HL-60/S4 treated with phorbol 12-myristate 13-acetate at 8.2 ng/mL for 4 days and 3 days (cell line): ENCODE measurements at regions not wholly inside any gene's neighbourhood (a gene's known extent, or its start where the extent isn't known, plus 50 kb on each side); places are given as distances from the start of the nearest gene placed in this dataset.
"Not testable (repeated sequence)": the region's sequence is repeated elsewhere in the genome, so short reads cannot be mapped to it uniquely, and the experiment has no call there.

Source experiments
- in situ Hi-C: fragments of 300-500 bp; cut with MboI; formaldehyde crosslinking; loops from 2 replicates; pipeline ENCODE4 v1.15.0; 2022; ENCODE audit warnings: low sequenced_read_pairs

DNA sequence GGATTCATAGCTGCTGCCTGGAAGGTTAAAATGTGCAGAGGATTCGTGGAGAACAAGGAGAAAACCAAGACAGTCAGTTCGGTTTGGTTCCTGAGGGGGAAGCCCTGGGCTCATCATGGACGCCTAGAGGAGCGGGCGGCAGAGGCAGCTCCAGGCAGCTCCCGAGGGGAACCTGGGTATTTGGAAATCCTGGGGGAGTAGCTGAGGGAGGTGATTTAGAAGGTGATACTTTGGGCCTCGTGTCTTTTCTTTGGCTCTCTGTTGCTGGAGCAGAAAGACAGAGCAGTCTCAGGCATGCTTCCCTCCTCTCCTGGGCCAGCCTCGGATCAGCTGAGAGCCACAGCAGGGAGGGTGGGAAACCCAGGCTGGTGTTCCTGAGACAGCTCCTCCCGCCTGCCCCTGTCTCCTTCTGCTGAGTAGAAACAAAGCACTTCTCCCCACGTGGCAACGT is 139.5 kb downstream of the DLL1 start:
- in situ Hi-C loops = no loop called here

DNA sequence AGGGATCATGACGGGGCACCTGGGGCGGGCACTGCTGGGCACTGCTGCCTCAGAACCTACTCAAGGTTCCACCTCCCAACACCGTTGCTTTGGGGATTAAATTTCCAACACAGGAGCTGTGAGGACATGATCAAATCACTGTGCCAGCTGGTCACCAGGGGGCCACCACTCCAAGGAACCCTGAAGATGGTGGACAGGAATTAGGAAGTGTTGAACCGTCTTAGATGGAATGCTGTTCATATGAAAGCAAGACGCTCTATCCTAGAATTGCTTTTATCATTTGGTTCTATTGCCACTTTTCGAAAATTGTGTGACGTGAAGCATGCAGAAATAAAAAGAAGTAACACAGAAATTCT is 140.3 kb downstream of the DLL1 start:
- in situ Hi-C loops = no loop called here

DNA sequence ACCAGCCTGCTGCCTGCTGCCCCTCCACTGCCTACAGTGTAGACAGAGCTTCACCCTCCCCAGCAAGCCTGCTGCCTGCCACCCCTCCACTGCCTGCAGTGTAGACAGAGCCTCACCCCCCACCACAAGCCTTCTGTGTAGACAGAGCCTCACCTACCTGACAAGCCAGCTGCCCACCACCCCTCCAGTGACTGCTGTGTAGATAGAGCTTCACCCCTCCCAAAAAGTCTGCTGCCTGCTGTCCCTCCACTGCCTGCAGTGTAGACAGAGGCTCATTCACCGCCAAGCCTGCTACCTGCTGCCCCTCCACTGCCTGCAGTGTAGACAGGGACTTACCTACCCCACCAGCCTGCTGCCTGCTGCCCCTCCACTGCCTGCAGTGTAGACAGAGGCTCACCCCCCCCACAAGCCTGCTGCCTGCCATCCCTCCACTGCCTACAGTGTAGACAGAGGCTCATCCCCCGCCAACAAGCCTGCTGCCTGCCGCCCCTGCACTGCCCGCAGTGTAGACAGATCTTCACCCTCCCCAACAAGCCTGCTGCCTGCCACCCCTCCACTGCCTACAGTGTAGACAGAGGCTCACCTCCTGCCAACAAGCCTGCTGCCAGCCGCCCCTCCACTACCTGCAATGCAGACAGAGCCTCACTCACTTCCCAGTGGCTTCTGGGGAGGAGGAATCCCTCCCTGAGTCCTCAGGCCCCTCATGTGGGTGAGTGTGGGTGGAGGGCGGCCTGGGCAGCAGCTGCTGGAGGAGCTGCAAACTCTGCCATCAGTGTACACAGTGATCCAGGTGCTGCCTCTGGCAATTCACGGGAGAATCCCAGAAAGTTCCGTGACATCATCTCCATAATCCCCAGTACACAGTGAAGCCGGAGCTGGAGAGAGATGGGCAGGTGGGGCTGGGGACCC is 140.9 kb downstream of the DLL1 start:
- in situ Hi-C loops = no loop called here

DNA sequence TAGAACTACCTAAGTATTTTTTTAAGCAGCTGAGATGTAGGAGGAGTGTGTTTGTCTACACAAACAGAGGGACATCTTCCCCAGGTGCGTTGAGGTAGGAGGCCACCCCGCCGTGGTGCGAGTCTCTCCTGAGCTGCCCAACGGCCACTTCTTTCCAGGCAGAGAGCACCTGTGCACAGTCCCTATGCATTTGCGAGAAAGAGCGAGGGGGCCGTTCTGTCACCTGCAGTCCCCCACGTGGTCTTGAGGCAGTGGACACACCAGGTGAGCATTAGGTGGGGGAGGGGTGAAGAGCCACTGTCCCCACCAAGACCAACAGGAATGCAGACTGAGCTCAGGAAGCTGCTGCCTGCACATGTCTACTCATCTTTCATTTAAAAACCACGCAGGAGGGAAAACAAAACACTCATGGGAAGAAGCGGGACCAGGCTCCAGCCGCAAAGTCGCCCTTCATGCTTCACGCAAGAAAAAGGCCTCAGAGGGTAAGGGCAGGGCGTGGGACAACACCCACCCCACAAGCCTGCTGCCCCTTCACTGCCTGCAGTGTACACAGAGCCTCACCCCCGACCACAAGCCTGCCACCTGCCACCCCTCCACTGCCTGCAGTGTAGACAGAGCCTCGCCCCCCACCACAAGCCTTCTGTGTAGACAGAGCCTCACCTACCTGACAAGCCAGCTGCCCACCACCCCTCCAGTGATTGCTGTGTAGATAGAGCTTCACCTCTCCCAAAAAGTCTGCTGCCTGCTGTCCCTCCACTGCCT is 142.0 kb downstream of the DLL1 start:
- in situ Hi-C loops = no loop called here

DNA sequence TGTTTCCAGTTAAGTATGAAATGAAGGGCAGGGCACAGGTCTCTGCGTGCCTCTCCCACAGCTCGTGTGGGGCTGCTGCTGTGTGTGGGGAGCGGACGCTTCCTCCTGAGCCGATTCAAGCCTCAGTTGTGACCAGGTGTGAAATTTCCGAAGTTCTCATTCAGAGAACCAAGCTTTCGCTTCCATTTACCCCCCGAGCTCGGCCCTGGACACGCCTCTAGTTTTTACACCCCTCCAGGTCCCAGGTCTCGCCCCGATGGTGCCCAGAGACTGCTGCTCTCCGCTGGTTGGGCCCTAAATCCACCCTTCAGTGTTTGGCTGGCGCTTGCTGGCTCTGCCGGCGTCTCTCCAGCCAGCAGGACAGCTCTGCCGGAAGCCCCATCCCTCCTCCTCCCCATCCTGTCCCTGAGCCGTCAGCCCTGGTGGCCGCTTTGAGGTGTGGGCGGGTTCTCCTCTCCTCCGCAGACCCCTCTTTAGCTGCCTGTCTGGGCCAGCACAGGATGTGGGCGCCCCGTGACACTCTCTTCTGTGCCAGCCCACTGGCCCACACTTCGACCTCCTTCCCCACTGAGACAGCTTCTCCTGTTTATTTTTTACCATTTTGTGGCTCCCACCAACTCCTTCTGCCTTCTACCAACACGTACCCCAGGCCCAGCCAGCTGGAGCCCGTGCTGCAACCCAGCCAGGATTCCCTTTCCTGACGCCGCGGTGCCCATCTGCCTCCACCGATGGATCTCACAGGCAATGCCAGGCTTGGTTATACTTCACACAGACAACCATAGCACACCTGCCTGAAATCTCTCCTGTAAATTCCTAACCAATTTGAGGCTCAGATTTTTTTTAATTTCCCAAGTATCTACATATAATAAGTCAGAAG is 142.8 kb downstream of the DLL1 start:
- in situ Hi-C loops = no loop called here

DNA sequence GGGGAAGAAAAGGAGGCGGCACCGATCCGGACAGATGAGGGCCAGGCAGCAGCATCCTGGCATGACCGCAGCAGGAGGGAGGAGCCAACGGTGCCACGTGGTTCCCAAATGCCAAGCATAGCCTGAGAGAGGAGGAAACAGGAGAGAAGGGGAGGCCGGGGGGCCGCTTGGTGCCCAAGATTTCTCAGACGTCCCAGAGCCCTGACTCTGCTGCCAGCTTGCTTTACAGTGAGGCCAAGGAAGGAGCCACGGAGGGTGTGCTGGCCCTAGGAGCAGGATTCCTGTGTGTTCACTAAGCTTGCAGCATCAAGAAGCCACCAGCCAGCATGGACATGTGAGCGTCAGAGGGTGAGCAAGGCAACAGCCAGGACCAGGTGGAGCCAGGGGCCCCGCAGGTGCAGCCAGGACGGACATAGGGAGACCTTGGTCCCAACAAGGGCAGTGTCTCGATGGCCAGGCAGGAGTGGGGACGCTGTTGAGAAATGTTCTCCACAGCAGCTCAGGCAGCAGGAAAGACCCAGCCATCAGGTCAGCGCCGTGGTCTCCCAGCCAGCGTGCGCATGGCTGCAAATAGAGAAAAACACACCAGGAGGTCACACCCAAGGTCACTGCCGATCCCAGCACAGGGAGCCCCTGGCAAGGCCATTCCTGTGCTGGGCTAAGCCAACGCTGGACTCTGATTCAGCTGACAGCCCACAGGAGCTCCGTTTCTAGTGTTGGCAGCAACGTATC is 143.7 kb downstream of the DLL1 start:
- in situ Hi-C loops = no loop called here

DNA sequence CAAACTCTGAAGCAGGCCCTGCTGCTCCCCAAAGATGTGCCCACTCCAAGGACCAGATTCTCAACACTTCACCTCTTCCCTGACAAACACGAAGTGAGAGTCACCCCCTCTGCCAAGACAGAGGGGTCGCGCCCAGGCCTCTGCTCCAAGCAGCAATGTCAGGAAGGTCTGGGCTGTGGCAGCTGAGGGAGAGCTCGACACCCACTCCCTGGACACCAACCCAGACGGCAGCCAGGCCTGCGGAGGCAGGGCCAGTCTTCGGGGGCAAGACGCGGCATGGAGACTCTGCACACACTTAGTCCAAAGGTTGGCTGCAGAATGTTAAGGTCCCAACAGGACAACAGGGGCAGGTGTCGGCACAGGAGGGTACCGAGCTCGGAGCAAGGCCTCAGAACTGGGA is 144.2 kb downstream of the DLL1 start:
- in situ Hi-C loops = no loop called here

DNA sequence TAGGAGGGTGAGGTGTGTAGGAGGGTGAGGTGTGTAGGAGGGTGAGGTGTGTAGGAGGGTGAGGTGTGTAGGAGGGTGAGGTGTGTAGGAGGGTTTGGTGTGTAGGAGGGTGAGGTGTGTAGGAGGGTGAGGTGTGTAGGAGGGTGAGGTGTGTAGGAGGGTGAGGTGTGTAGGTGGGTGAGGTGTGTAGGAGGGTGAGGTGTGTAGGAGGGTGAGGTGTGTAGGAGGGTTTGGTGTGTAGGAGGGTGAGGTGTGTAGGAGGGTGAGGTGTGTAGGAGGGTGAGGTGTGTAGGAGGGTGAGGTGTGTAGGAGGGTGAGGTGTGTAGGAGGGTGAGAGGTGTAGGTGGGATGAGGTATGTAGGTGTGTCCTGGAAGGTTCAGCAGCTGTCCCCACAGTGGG is 144.7 kb downstream of the DLL1 start:
- in situ Hi-C loops = not testable (repeated sequence)

DNA sequence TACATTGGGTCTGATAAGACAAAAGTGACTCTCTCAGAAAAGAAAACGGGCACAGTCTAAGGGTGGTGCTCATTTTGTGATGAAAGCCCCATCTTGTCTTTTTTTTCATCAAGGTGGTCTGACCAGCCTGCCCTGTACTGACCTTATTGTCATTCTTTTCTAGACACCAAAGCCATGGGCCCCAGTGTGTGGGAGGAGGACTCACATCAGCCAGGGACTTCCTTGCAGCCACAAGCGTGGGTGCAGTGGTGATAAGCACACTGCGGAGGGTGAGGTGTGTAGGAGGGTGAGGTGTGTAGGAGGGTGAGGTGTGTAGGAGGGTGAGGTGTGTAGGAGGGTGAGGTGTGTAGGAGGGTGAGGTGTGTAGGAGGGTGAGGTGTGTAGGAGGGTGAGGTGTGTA is 145.2 kb downstream of the DLL1 start:
- in situ Hi-C loops = not testable (repeated sequence)

DNA sequence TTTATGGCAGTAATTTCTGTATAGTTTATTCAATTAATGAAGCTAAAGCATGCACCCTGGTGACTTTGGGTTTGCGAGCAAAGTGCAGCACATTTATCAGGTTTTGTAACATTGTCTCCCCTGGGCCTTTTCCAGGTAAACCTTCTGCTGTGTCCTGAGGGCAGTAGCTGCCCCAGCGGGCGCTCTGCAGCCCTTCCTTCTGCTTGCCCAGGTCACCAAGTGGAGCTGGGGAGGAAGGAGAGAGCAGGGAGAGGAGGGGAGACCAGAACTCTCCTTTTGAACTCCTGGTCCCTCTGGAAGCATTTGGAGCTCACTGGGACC is 145.6 kb downstream of the DLL1 start:
- in situ Hi-C loops = no loop called here

DNA sequence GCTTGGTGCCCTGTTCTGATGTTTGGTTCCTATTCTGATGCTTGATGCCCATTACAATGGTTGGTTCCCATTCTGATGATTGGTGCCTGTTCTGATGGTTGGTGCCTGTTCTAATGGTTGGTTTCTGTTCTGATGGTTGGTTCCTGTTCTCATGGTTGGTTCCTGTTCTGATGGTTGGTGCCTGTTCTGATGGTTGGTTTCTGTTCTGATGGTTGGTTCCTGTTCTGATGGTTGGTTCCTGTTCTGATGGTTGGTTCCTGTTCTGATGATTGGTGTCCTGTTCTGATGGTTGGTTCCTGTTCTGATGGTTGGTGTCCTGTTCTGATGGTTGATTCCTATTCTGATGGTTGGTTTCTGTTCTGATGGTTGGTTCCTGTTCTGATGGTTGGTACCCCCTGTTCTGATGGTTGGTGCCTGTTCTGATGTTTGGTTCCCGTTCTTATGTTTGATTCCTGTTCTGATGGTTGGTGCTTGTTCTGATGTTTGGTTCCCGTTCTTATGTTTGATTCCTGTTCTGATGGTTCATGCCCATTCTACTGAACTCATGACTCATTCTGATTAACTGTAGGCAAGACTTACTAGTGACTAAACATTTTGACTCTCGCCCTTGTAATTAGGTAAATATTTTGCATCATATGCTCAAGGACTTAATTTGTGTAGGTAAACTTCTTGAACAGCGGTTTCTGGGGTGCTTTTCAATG is 146.2 kb downstream of the DLL1 start:
- in situ Hi-C loops = no loop called here

DNA sequence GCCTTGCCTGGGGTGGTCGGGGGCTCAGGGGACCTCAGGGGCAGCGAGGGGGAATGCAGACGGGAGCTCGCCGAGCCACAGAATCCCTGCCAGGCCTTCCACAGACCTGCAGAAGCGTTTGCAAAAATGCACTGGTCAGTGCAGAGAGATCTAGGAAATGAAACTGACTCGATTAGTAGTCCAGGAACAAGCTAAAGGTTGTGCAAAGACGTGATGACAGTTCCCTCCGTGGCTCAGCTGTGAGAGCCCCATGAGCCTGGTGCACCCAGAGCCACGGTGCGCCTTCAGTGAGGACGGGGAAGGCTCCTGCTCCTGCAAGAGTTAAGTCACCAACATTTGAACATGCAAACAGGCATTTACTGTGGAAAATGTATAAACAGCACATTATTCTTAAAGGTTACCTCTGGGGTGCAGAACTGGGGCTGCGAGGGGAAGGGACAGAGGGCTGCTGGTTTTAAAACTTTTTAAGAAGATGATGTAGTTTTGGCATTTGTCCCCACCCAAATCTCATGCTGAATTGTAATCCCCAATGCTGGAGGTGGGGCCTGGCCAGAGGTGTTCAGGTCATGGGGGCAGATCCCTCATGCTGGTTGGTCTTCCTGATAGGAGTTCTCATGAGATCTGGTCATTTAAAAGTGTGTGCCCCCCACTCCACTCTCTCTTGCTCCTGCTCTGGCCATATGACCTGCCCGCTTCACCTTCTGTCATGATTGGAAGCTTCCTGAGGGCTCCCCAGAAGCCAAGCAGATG is 147.3 kb downstream of the DLL1 start:
- in situ Hi-C loops = no loop called here

DNA sequence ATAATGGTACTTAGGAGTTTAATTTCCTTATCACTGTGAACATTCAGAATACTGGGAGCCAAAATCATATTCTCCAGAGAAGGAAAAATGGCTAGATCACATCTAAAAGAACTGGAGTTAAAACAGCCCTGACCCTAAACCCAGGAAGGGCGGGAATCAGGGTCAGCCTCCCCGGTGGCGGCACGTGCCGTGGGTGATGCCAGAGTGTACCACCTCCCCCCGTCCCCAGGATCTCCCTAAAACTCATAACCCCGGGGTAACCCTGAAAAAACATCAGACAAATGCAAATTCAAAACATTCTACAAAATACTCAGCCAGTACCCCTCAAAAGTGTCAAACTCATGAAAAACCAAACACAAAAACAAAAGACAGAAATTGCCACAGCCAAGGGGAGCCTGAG is 148.3 kb downstream of the DLL1 start:
- in situ Hi-C loops = no loop called here

DNA sequence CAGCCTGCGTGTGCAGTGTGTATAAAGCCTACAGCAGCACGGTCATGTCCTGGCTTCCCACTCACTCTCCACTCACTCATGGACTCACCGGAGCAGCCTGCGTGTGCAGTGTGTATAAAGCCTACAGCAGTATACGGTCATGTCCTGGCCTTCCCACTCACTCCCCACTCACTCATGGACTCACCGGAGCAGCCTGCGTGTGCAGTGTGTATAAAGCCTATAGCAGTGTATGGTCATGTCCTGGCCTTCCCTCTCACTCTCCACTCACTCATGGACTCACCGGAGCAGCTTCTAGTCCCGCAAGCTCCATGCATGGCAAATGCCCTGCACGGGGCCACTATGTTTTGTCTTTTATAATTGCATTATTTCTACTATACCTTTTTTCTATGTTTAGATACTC is 149.8 kb downstream of the DLL1 start:
- in situ Hi-C loops = not testable (repeated sequence)

DNA sequence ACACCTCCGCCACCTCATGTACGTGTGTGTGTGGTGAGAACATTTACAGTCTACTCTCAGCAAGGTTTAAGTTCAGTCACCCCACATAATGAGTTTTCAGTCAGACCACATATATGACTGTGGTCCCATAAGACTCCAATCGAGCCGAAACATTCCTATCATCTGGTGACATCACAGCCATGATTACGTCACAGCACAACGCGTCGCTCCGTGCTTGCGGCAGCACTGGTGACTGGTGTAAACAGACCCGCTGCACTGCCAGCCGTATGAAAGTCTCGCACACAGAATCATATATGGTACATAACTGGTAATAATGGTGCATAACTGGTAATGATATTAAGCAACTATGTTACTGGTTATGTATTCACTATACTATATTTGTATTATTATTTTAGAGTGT is 150.7 kb downstream of the DLL1 start:
- in situ Hi-C loops = no loop called here

DNA sequence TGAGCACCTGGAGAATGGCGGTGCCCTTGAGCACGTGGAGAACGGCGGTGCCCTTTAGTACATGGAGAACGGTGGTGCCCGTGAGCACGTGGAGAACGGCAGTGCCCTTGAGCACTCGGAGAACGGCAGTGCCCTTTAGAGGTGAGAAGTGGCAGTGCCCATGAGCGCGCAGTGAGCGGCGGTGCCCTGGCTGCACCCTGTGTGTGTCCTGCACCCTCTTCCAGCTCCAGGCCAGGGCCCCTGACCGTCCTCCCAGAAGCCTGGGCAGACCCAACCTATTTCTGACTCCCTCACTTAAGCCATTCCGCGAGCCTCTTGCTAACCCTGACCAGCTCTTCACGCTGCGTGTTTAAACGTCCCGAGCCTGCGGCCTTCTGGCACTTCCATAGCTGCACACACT is 151.3 kb downstream of the DLL1 start:
- in situ Hi-C loops = no loop called here

DNA sequence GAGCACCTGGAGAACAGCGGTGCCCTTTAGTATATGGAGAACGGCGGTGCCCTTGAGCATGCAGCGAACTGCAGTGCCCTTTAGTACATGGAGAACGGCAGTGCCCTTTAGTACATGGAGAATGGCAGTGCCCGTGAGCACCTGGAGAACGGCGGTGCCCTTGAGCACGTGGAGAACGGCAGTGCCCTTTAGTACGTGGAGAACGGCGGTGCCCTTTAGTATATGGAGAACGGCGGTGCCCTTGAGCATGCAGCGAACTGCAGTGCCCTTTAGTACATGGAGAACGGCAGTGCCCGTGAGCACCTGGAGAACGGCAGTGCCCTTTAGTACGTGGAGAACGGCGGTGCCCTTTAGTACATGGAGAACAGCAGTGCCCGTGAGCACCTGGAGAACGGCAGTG is 151.8 kb downstream of the DLL1 start:
- in situ Hi-C loops = not testable (repeated sequence)

DNA sequence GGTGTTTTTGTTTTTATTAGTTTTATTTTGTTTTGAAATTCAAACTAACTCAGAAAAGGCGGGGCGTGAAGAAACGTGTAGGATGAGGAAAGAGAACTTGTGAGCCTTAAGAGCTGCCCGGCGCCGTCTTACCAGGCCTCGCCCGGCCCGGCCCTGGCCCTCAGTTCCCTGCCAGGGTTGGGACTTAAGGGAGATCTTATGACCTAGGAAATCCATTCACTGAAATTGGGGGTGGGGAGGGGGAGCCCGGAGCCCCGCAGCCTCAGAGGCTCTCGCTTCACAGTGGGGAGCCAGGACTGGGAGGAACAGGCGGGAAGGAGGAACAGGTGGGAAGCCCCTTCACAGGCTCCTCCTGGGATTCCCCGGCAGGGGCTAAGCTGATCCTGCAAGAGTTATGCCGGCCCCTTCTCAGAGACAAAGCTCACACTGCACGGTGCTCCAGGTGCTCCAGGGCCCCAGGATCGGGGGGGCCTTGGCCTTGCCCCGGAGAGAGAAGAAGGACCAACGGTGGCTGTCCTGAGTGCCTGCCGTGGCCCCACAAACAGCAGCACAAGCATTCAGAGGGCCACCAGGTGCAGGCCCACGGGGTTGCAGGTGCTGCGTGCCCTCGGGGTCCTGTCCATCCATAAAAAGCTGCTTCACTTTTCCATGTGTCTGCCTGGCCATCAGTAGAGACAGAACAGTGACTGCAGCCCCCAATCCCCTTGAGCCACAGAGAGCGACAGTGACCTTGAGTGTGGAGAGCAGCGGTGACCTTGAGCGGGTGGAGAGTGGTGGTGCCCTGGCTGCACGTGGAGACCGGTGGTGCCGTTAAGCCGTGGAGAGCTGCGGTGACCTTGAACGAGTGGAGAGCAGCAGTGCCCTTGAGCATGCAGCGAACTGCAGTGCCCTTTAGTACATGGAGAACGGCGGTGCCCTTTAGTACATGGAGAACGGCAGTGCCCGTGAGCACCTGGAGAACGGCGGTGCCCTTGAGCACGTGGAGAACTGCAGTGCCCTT is 152.7 kb downstream of the DLL1 start:
- in situ Hi-C loops = no loop called here
